Middle frontal gyrus (tissue), 1 donor: ENCODE measurements at regions not wholly inside any gene's neighbourhood (a gene's known extent, or its start where the extent isn't known, plus 50 kb on each side); places are given as distances from the start of the nearest gene placed in this dataset.
"Not testable (repeated sequence)": the region's sequence is repeated elsewhere in the genome, so short reads cannot be mapped to it uniquely, and the experiment has no call there.

Experiments
- DNase-seq: peaks from one replicate; pipeline ENCODE4 v3.0.0-alpha.2; 2015; ENCODE audit warnings: low spot score; ENCODE audit errors: extremely low spot score

- no peak for DNase-seq
Measured at GRCh38 chr3:13139471-13140065, 66.3 kb upstream of the IQSEC1 start.

- no peak for DNase-seq
Measured at GRCh38 chr3:13138833-13139145, 65.6 kb upstream of the IQSEC1 start.

GRCh38 chr3:13137941-13138832 lies 65.0 kb upstream of the IQSEC1 start:
- no peak for DNase-seq

- not testable (repeated sequence) for DNase-seq
Measured at GRCh38 chr3:13136848-13137247, 63.6 kb upstream of the IQSEC1 start.

- DNase-seq: no peak
Measured at GRCh38 chr3:13136426-13136825, 63.2 kb upstream of the IQSEC1 start.

- DNase-seq: no peak
Measured at GRCh38 chr3:13135811-13136321, 62.6 kb upstream of the IQSEC1 start.

- DNase-seq: no peak
Measured at GRCh38 chr3:13135251-13135810, 62.1 kb upstream of the IQSEC1 start.

- no peak for DNase-seq
Measured at GRCh38 chr3:13134879-13135206, 61.6 kb upstream of the IQSEC1 start.

GRCh38 chr3:13134166-13134878 lies 61.1 kb upstream of the IQSEC1 start:
- DNase-seq: no peak

- DNase-seq: no peak
Measured at GRCh38 chr3:13133471-13133981, 60.3 kb upstream of the IQSEC1 start.

- no peak for DNase-seq
Measured at GRCh38 chr3:13132731-13133410, 59.6 kb upstream of the IQSEC1 start.

- no peak for DNase-seq
Measured at GRCh38 chr3:13132281-13132680, 59.1 kb upstream of the IQSEC1 start.

- DNase-seq: no peak
Measured at GRCh38 chr3:13130464-13131193, 57.4 kb upstream of the IQSEC1 start.

GRCh38 chr3:13125092-13126015 lies 52.1 kb upstream of the IQSEC1 start:
- DNase-seq: no peak

- no peak for DNase-seq
Measured at GRCh38 chr3:13124631-13125030, 51.4 kb upstream of the IQSEC1 start.

- DNase-seq: no peak
Measured at GRCh38 chr3:13123765-13124164, 50.5 kb upstream of the IQSEC1 start.

GRCh38 chr3:13123013-13123654 lies 49.9 kb upstream of the IQSEC1 start:
- DNase-seq: no peak
